ENCODE measurements at regions not wholly inside any gene's neighbourhood (a gene's known extent, or its start where the extent isn't known, plus 50 kb on each side); places are given as distances from the start of the nearest gene placed in this dataset.

DNA sequence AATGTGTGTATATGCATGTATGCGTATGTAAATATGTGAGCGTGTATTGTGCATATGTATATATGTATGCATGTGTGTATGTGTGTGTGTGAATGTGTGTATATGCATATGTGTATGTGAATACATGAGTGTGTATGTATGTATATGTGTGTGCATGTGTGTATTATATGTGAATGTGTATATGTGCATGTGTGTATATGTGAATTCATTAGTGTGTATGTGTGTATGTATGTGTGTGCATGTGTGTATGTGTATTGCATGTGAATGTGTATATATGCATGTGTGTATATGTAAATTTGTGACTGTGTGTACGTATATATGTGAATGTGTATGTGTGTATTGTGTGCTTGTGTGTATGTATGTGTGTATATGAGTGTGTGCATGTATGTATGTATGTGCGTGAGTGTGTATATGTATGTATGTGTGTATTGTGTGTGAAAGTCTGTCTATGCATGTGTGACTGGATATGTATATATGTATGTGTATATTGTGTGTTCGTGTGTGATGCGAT lies 455.9 kb downstream of the TYW1 start:
- no peaks in the 10 kb centered on the region for H3K9me2 ChIP-seq (replicated peaks; ENCODE audit: low read length)
- no peak for ATAC-seq
- CTCF ChIA-PET = no interaction called here
- intact Hi-C loops (cut with micrococcal nuclease) = no loop called here
- H4K20me1 ChIP-seq (ENCODE audit: low read length) = no peaks in the 10 kb centered on the region
- TF ChIP-seq EZH2 (IDR thresholded peaks at IDR 0.05; ENCODE audit: low read length, unreplicated experiment) (no peak), EZH2phosphoT487 (IDR thresholded peaks at IDR 0.05; ENCODE audit: borderline replicate concordance, low read length) (no peak)
- TF ChIP-seq, protein P1, sequence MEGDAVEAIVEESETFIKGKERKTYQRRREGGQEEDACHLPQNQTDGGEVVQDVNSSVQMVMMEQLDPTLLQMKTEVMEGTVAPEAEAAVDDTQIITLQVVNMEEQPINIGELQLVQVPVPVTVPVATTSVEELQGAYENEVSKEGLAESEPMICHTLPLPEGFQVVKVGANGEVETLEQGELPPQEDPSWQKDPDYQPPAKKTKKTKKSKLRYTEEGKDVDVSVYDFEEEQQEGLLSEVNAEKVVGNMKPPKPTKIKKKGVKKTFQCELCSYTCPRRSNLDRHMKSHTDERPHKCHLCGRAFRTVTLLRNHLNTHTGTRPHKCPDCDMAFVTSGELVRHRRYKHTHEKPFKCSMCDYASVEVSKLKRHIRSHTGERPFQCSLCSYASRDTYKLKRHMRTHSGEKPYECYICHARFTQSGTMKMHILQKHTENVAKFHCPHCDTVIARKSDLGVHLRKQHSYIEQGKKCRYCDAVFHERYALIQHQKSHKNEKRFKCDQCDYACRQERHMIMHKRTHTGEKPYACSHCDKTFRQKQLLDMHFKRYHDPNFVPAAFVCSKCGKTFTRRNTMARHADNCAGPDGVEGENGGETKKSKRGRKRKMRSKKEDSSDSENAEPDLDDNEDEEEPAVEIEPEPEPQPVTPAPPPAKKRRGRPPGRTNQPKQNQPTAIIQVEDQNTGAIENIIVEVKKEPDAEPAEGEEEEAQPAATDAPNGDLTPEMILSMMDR (conservative IDR thresholded peaks at IDR 0.05; ENCODE audit: low read depth, low read length) = no peak
- no peak overlapping the region for H3K4me3 ChIP-seq (ENCODE audit: low read length)
- BruUV-seq (replicated peaks) = no TSS peak
- H3K36me3 ChIP-seq (ENCODE audit: low read depth, low read length) = no peaks in the 10 kb centered on the region
- peaks cover 7% of the 10 kb centered on the region; the same call in 1 of the 2 replicates for H3K27me3 ChIP-seq (ENCODE audit: low read length)
- H3K4me1 ChIP-seq (ENCODE audit: insufficient read depth, low read length) = no peaks in the 10 kb centered on the region
- no peak overlapping the region for H2AFZ ChIP-seq (ENCODE audit: low read length)
- H3K4me2 ChIP-seq (ENCODE audit: low read length) = no peak overlapping the region
- H3F3A ChIP-seq (ENCODE audit: low read length, unreplicated experiment) = no peaks in the 10 kb centered on the region
- H3K79me2 ChIP-seq (ENCODE audit: low read length) = no peaks in the 10 kb centered on the region
- no peak overlapping the region for H3K9ac ChIP-seq (ENCODE audit: low read length)
- DNase-seq = no peak
- H3K27ac ChIP-seq (ENCODE audit: low read length) = no peak overlapping the region
- POLR2A ChIA-PET (ENCODE audit: unreplicated experiment) = no interaction called here
- H3K9me3 ChIP-seq (ENCODE audit: low read length) = no peaks in the 10 kb centered on the region

DNA sequence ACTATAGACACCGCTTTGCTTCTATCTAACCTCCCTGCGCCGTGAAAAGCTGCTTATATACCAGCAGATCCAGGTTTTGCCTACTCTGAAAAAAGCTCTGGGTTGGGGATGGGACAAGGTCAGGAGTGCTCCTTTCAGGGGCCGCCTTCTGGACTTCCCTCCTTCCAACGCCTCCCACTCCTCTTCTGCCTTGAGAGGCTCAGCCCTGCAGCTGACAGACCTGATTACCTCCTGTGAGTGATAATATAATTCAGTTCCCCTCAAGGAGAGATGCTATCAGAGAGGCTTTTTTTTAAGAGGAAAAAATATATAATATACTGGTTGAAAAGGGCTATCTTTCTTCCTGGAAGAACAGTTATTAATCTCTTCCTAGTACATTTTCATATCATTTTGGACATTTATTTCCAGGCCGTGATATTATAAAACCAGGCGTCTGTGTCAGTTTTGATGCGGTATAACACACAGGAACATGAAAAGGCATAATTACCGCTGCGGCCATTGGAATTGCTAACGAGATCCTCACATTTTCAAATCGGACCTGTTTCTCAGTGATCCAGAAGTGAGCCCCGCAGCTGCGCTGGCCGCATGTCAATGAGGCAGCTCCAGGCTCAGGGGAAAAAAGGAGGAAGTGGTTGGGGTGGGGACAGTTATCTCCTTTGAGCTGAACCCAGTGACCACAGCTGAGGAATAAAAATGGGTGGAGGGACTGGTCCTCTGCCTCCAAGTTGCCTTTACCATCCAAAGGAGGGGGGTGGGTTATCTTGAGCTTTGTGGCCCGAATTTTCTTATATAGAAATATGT lies 457.1 kb downstream of the TYW1 start:
- no peak overlapping the region for H3K4me2 ChIP-seq (ENCODE audit: low read length)
- POLR2A ChIA-PET (ENCODE audit: unreplicated experiment) = no interaction called here
- no peak for DNase-seq
- intact Hi-C loops (cut with micrococcal nuclease) = no loop called here
- H2AFZ ChIP-seq (ENCODE audit: low read length) = no peak overlapping the region
- TF ChIP-seq EZH2 (IDR thresholded peaks at IDR 0.05; ENCODE audit: low read length, unreplicated experiment) (no peak), EZH2phosphoT487 (IDR thresholded peaks at IDR 0.05; ENCODE audit: borderline replicate concordance, low read length) (no peak)
- TF ChIP-seq, protein P1 (conservative IDR thresholded peaks at IDR 0.05; ENCODE audit: low read depth, low read length) = no peak
- H3K9ac ChIP-seq (ENCODE audit: low read length) = no peak overlapping the region
- H3K27ac ChIP-seq (ENCODE audit: low read length) = no peak overlapping the region
- H3F3A ChIP-seq (ENCODE audit: low read length, unreplicated experiment) = no peaks in the 10 kb centered on the region
- H3K9me3 ChIP-seq (ENCODE audit: low read length) = no peaks in the 10 kb centered on the region
- H4K20me1 ChIP-seq (ENCODE audit: low read length) = no peaks in the 10 kb centered on the region
- no peaks in the 10 kb centered on the region for H3K36me3 ChIP-seq (ENCODE audit: low read depth, low read length)
- BruUV-seq (replicated peaks) = no TSS peak
- H3K4me3 ChIP-seq (ENCODE audit: low read length) = no peak overlapping the region
- no peaks in the 10 kb centered on the region for H3K9me2 ChIP-seq (replicated peaks; ENCODE audit: low read length)
- H3K4me1 ChIP-seq (ENCODE audit: insufficient read depth, low read length) = no peaks in the 10 kb centered on the region
- no peaks in the 10 kb centered on the region for H3K79me2 ChIP-seq (ENCODE audit: low read length)
- peaks cover 7% of the 10 kb centered on the region; the same call in 1 of the 2 replicates for H3K27me3 ChIP-seq (ENCODE audit: low read length)
- no peak for ATAC-seq
- CTCF ChIA-PET = no interaction called here

DNA sequence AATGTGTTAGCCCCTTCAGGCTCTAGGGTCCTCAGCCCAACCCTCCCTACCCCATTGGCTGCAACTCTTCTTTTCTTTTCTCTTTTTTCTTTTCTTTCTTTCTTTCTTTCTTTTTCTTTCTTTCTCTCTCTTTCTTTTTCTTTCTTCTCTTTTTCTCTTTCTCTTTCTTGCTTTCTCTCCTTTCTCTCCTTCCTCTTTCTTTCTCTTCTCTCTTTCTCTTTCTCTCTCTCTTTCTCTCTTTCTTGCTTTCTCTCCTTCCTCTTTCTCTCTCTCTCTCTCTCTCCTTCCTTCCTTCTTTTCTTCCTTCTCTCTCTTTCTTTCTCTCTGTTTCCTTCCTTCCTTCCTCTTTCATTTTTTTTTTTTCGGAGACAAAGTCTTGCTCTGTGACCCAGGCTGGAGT lies 458.9 kb downstream of the TYW1 start:
- Histone ChIP-seq H3K79me2 (ENCODE audit: low read length) (no peaks in the 10 kb centered on the region), H3K9me3 (ENCODE audit: low read length) (no peaks in the 10 kb centered on the region), H3K4me2 (ENCODE audit: low read length) (no peak overlapping the region), H3K27ac (ENCODE audit: low read length) (no peak overlapping the region), H3K4me3 (ENCODE audit: low read length) (no peak overlapping the region), H3F3A (ENCODE audit: low read length, unreplicated experiment) (no peaks in the 10 kb centered on the region), H3K9me2 (replicated peaks; ENCODE audit: low read length) (no peaks in the 10 kb centered on the region), H2AFZ (ENCODE audit: low read length) (no peak overlapping the region), H3K27me3 (ENCODE audit: low read length) (peaks cover 7% of the 10 kb centered on the region; the same call in 1 of the 2 replicates), H3K4me1 (ENCODE audit: insufficient read depth, low read length) (no peaks in the 10 kb centered on the region), H3K9ac (ENCODE audit: low read length) (no peak overlapping the region), H4K20me1 (ENCODE audit: low read length) (no peaks in the 10 kb centered on the region), H3K36me3 (ENCODE audit: low read depth, low read length) (no peaks in the 10 kb centered on the region)
- intact Hi-C loops (cut with micrococcal nuclease) = no loop called here
- no peak for DNase-seq
- BruUV-seq (replicated peaks) = no TSS peak
- ChIA-PET POLR2A (ENCODE audit: unreplicated experiment) (no interaction called here), CTCF (no interaction called here)
- TF ChIP-seq EZH2 (IDR thresholded peaks at IDR 0.05; ENCODE audit: low read length, unreplicated experiment) = no peak
- TF ChIP-seq, protein P1 (conservative IDR thresholded peaks at IDR 0.05; ENCODE audit: low read depth, low read length) = no peak
- no peak for TF ChIP-seq EZH2phosphoT487 (IDR thresholded peaks at IDR 0.05; ENCODE audit: borderline replicate concordance, low read length)
- no peak for ATAC-seq
